Neural cell (in vitro differentiated cells): ENCODE measurements at regions not wholly inside any gene's neighbourhood (a gene's known extent, or its start where the extent isn't known, plus 50 kb on each side); places are given as distances from the start of the nearest gene placed in this dataset.
"Not testable (repeated sequence)": the region's sequence is repeated elsewhere in the genome, so short reads cannot be mapped to it uniquely, and the experiment has no call there.

Source experiments
- H2AFZ ChIP-seq: fragments of 200-600, 300-800 bp; sonication (generic), shearing (Covaris generic); 2 replicates; pipeline ENCODE4 v1.6.0; 2014; ENCODE audit warnings: low read depth, mild to moderate bottlenecking, antibody characterized with exemption, low read length, moderate library complexity
- H3F3A ChIP-seq: fragments of 200-600 bp; shearing (Covaris generic); 2 replicates; pipeline ENCODE4 v1.6.1; 2016; ENCODE audit warnings: mild to moderate bottlenecking, moderate library complexity, mixed read lengths, antibody characterized with exemption, low read length; ENCODE audit not compliant: insufficient read depth, poor library complexity, severe bottlenecking
- H3K27ac ChIP-seq: fragments of 200-600, 300-800 bp; sonication (generic), shearing (Covaris generic); 2 replicates; pipeline ENCODE4 v1.5.1; 2014; ENCODE audit warnings: mild to moderate bottlenecking, low read length, moderate library complexity
- H3K27me3 ChIP-seq: fragments of 300-800, 200-600 bp; sonication (generic), shearing (Covaris generic); 2 replicates; pipeline ENCODE4 v1.6.0; 2014; ENCODE audit warnings: mild to moderate bottlenecking, low read depth, low read length, moderate library complexity; ENCODE audit not compliant: insufficient read depth
- H3K36me3 ChIP-seq: fragments of 300-800, 200-600 bp; sonication (generic), shearing (Covaris generic); 2 replicates; pipeline ENCODE4 v1.5.1; 2014; ENCODE audit warnings: mild to moderate bottlenecking, antibody characterized with exemption, low read length, moderate library complexity; ENCODE audit not compliant: insufficient read depth
- H3K4me2 ChIP-seq: fragments of 300-800, 200-600 bp; sonication (generic), shearing (Covaris generic); 2 replicates; pipeline ENCODE4 v1.6.0; 2014; ENCODE audit warnings: mild to moderate bottlenecking, low read length
- H3K4me3 ChIP-seq: fragments of 300-800, 200-600 bp; sonication (generic), shearing (Covaris generic); 2 replicates; pipeline ENCODE4 v1.5.1; 2014; ENCODE audit warnings: mild to moderate bottlenecking, low read length, moderate library complexity
- H3K79me2 ChIP-seq: fragments of 200-600 bp; shearing (Covaris generic); replicated peaks from 2 replicates; pipeline ENCODE4 v1.6.0; 2014; ENCODE audit warnings: mild to moderate bottlenecking, low read length, moderate library complexity; ENCODE audit not compliant: insufficient read depth
- H3K9ac ChIP-seq: fragments of 300-800, 200-600 bp; sonication (generic), shearing (Covaris generic); 2 replicates; pipeline ENCODE4 v1.6.1; 2016; ENCODE audit warnings: mild to moderate bottlenecking, low read length, mixed read lengths
- H3K9me2 ChIP-seq: fragments of 200-600 bp; shearing (Covaris generic); 2 replicates; pipeline ENCODE4 v1.6.1; 2016; ENCODE audit warnings: mild to moderate bottlenecking, low read length, mixed read lengths; ENCODE audit not compliant: insufficient read depth
- H3K9me3 ChIP-seq: fragments of 200-600, 300-800 bp; sonication (generic), shearing (Covaris generic); 2 replicates; pipeline ENCODE4 v1.6.1; 2016; ENCODE audit warnings: mild to moderate bottlenecking, mixed run types, low read length, moderate library complexity, mixed read lengths
- H4K20me1 ChIP-seq: fragments of 200-600 bp; shearing (Covaris generic); 2 replicates; pipeline ENCODE4 v1.6.1; 2016; ENCODE audit warnings: mild to moderate bottlenecking, mixed run types; ENCODE audit not compliant: insufficient read depth
- CTCF ChIP-seq: fragments of 450-650 bp; IDR thresholded peaks from 2 replicates; pipeline ENCODE4 v1.5.1; 2014; ENCODE audit warnings: antibody characterized with exemption, mild to moderate bottlenecking, moderate library complexity; ENCODE audit not compliant: poor library complexity, severe bottlenecking
- EP300 ChIP-seq: fragments of 450-650 bp; conservative IDR thresholded peaks from 2 replicates; pipeline ENCODE4 v1.6.1; 2014; ENCODE audit warnings: antibody characterized with exemption, mild to moderate bottlenecking, moderate library complexity; ENCODE audit not compliant: poor library complexity, severe bottlenecking
- EZH2 ChIP-seq: fragments of 200-600, 300-800 bp; shearing (Covaris generic), sonication (generic); IDR thresholded peaks from 2 replicates; pipeline ENCODE4 v1.6.1; 2014; ENCODE audit warnings: antibody characterized with exemption, low read length, borderline replicate concordance, mild to moderate bottlenecking; ENCODE audit not compliant: insufficient read depth, poor library complexity, severe bottlenecking
- MXI1 ChIP-seq: fragments of 450-650 bp; conservative IDR thresholded peaks from 2 replicates; pipeline ENCODE4 v1.6.1; 2014; ENCODE audit warnings: antibody characterized with exemption, mild to moderate bottlenecking; ENCODE audit not compliant: poor library complexity, severe bottlenecking
- POLR2AphosphoS5 ChIP-seq: IDR thresholded peaks from 2 replicates; pipeline ENCODE4 v1.6.1; 2012
- RAD21 ChIP-seq: fragments of 450-650 bp; conservative IDR thresholded peaks from 2 replicates; pipeline ENCODE4 v1.6.1; 2014; ENCODE audit warnings: antibody characterized with exemption, mild to moderate bottlenecking, moderate library complexity
- REST ChIP-seq: IDR thresholded peaks from 2 replicates; pipeline ENCODE4 v1.6.1; 2012; ENCODE audit warnings: borderline replicate concordance
- SMC3 ChIP-seq: fragments of 450-650 bp; conservative IDR thresholded peaks from 2 replicates; pipeline ENCODE4 v1.6.1; 2014; ENCODE audit warnings: antibody characterized with exemption, mild to moderate bottlenecking, moderate library complexity; ENCODE audit not compliant: poor library complexity
- TAF1 ChIP-seq: IDR thresholded peaks from 2 replicates; pipeline ENCODE4 v1.6.1; 2012; ENCODE audit warnings: low read depth

DNA sequence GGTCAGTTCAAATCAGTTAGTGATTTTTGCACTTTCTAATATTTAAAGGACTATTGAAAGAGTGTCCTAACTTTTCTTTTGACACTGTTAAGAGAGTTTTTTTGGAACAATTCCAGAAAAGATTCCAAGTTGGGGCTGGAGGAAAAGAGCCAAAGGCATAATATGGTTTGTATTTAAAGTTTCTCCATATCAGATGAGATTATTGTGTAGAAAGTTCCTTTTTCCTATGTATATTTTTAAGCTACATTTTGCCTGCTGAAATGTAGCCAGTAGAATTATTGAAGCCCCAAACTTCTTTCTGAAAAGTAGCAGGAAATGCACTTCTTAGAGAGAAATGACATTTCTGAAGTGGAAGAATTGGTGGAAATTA, 136.5 kb upstream of the TSC22D2 start:
- no peaks in the 10 kb centered on the region for H4K20me1 ChIP-seq
- no peak overlapping the region for H3K4me2 ChIP-seq
- H3K4me3 ChIP-seq, result no peak overlapping the region
- no peaks in the 10 kb centered on the region for H3K36me3 ChIP-seq
- TF ChIP-seq REST (no peak), POLR2AphosphoS5 (no peak), EP300 (no peak), SMC3 (no peak), MXI1 (no peak), CTCF (no peak)
- no peaks in the 10 kb centered on the region for H3K27me3 ChIP-seq
- no peaks in the 10 kb centered on the region for H3K9me3 ChIP-seq
- H3K27ac ChIP-seq, result no peak overlapping the region
- no peaks in the 10 kb centered on the region for H3K9me2 ChIP-seq
- no peak overlapping the region for H3K9ac ChIP-seq
- no peak overlapping the region for H2AFZ ChIP-seq
- no peaks in the 10 kb centered on the region for H3F3A ChIP-seq
- no peaks in the 10 kb centered on the region for H3K79me2 ChIP-seq

- Histone ChIP-seq H3F3A (no peaks in the 10 kb centered on the region), H3K4me3 (no peak overlapping the region), H3K9ac (no peak overlapping the region), H3K27ac (no peak overlapping the region), H3K79me2 (no peaks in the 10 kb centered on the region), H3K9me3 (no peaks in the 10 kb centered on the region), H3K9me2 (no peaks in the 10 kb centered on the region), H2AFZ (no peak overlapping the region), H4K20me1 (no peaks in the 10 kb centered on the region), H3K36me3 (no peaks in the 10 kb centered on the region), H3K27me3 (no peaks in the 10 kb centered on the region), H3K4me2 (no peak overlapping the region)
- no peak for TF ChIP-seq EP300
- TF ChIP-seq CTCF, result no peak
- TF ChIP-seq TAF1, result no peak
- no peak for TF ChIP-seq RAD21
- no peak for TF ChIP-seq SMC3
- no peak for TF ChIP-seq EZH2
- TF ChIP-seq MXI1, result no peak
- TF ChIP-seq REST, result no peak
- no peak for TF ChIP-seq POLR2AphosphoS5
Measured at GRCh38 chr3:150270883-150271590, 137.1 kb upstream of the TSC22D2 start.

GRCh38 chr3:150270444-150270843, 137.7 kb upstream of the TSC22D2 start:
- not testable (repeated sequence) for H3K27ac ChIP-seq, H3K9me3 ChIP-seq, H3K79me2 ChIP-seq, H3K9ac ChIP-seq, H2AFZ ChIP-seq, H3K4me3 ChIP-seq, H3K36me3 ChIP-seq, H3K27me3 ChIP-seq, H3K4me2 ChIP-seq, H3K9me2 ChIP-seq, H4K20me1 ChIP-seq, H3F3A ChIP-seq
